Caco-2 (cell line): ENCODE measurements at regions not wholly inside any gene's neighbourhood (a gene's known extent, or its start where the extent isn't known, plus 50 kb on each side); places are given as distances from the start of the nearest gene placed in this dataset.

Source experiments
- BruUV-seq: library from RNA; stranded (reverse); fragments of 400-500 nt; replicated peaks from 2 replicates; lab custom pipeline; 2021; lab: Mats Ljungman, UMichigan
- CTCF ChIA-PET: fragments of 300-600 bp; sonication (Branson Sonifier 250); formaldehyde crosslinking; loops from one replicate; lab custom pipeline; 2022; ENCODE audit warnings: antibody characterized with exemption; lab: Charles Lee
- POLR2A ChIA-PET: fragments of 300-600 bp; sonication (Branson Sonifier 250); formaldehyde crosslinking; loops from one replicate; lab custom pipeline; 2022; ENCODE audit warnings: antibody characterized with exemption; lab: Charles Lee
- DNase-seq, 2 experiments: peaks; one replicate each; pipeline versions ENCODE4 v3.0.0 to v3.0.0-alpha.2; 2020 to 2022
- H3K27me3 ChIP-seq: replicated peaks from 2 replicates; pipeline ENCODE4 v1.6.0; 2011; ENCODE audit warnings: low read length; ENCODE audit not compliant: control insufficient read depth, insufficient read depth
- H3K36me3 ChIP-seq: 2 replicates; pipeline ENCODE4 v1.5.1; 2011; ENCODE audit warnings: low read length; ENCODE audit not compliant: control insufficient read depth, insufficient read depth
- H3K4me1 ChIP-seq: fragments of 250-450 bp; sonication (Bioruptor Pico); 2 replicates; pipeline ENCODE4 v1.5.1; 2020; ENCODE audit warnings: mild to moderate bottlenecking
- H3K4me3 ChIP-seq: 2 replicates; pipeline ENCODE4 v1.5.1; 2011; ENCODE audit warnings: low read depth, mild to moderate bottlenecking, control low read depth, low read length
- H3K9me3 ChIP-seq: fragments of 250-450 bp; sonication (Bioruptor Pico); 2 replicates; pipeline ENCODE4 v1.5.1; 2020; ENCODE audit warnings: mild to moderate bottlenecking, moderate library complexity
- H3K27ac Mint-ChIP-seq: one replicate; pipeline ENCODE4 v1.8.0; 2022; ENCODE audit warnings: mixed read lengths; ENCODE audit not compliant: unreplicated experiment
- H3K27me3 Mint-ChIP-seq: one replicate; pipeline ENCODE4 v1.8.0; 2022; ENCODE audit warnings: mixed read lengths; ENCODE audit not compliant: insufficient read depth, unreplicated experiment
- H3K36me3 Mint-ChIP-seq: one replicate; pipeline ENCODE4 v1.8.0; 2022; ENCODE audit warnings: mild to moderate bottlenecking, mixed read lengths; ENCODE audit not compliant: insufficient read depth, unreplicated experiment
- H3K4me1 Mint-ChIP-seq: one replicate; pipeline ENCODE4 v1.8.0; 2022; ENCODE audit warnings: low read depth, mixed read lengths; ENCODE audit not compliant: unreplicated experiment
- H3K4me3 Mint-ChIP-seq: one replicate; pipeline ENCODE4 v1.8.0; 2022; ENCODE audit warnings: mild to moderate bottlenecking, moderate library complexity, mixed read lengths; ENCODE audit not compliant: unreplicated experiment
- H3K9me3 Mint-ChIP-seq: one replicate; pipeline ENCODE4 v1.8.0; 2022; ENCODE audit warnings: mixed read lengths; ENCODE audit not compliant: unreplicated experiment
- intact Hi-C: fragments of 100-400 bp; cut with micrococcal nuclease; formaldehyde crosslinking; loops from one replicate; pipeline ENCODE4 v1.10.0; 2022; ENCODE audit not compliant: unreplicated experiment
- TF ChIP-seq, protein P1 (sequence below), 2 experiments: fragments of 200-600 bp in 1 of 2; IDR thresholded peaks; 1 replicate in 1 of 2; 2 replicates in 1 of 2; pipeline versions ENCODE4 v1.5.1 to v1.8.0; 2011 to 2022; ENCODE audit warnings: antibody characterized with exemption in 1 of 2, control low read depth in 1 of 2, inconsistent platforms in 1 of 2, low read depth in 1 of 2, low read length in 1 of 2, mild to moderate bottlenecking in 1 of 2, moderate library complexity in 1 of 2; ENCODE audit not compliant: insufficient read depth in 1 of 2, severe bottlenecking in 1 of 2, unreplicated experiment in 1 of 2

DNA sequence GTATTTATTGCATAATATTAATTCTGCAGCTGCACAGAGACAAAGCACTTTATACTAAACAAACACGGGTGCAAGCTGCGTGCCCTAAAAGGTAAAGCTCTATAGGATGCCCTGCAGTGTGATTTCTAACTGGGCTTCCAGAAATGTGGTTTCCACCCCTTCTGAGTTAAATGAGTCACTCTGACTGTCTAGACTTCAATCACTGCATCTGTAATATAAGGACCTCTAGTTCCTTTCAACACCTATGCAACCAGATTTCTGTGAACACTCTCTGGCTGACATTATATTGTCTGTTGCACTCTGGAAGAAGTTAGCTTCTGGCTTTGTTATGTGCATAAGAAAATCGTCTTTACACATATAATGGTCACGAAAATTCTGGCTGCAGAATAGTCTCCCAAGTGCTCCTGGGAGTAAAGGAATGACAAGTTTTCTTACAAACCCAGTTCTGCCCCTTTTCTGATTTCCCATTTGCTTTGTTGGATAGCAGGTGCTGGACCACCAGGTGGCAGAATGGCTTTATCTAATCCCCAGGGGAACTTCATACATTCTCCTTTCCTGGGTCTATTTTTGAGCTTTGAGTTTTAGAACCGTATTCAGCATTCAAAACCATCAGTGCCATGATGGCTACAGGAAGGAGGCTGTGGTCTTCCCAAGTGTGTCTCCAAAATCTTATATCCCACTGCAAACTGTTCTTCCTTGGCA lies 842.2 kb downstream of the STIM2 start:
- ChIA-PET POLR2A (no interaction called here), CTCF (no interaction called here)
- H3K27me3 ChIP-seq, result no peaks in the 10 kb centered on the region
- H3K4me3 Mint-ChIP-seq, result no peak overlapping the region
- no peaks in the 10 kb centered on the region for H3K4me1 ChIP-seq
- intact Hi-C loops, result no loop called here
- no peaks in the 10 kb centered on the region for H3K4me1 Mint-ChIP-seq
- TF ChIP-seq, protein P1, sequence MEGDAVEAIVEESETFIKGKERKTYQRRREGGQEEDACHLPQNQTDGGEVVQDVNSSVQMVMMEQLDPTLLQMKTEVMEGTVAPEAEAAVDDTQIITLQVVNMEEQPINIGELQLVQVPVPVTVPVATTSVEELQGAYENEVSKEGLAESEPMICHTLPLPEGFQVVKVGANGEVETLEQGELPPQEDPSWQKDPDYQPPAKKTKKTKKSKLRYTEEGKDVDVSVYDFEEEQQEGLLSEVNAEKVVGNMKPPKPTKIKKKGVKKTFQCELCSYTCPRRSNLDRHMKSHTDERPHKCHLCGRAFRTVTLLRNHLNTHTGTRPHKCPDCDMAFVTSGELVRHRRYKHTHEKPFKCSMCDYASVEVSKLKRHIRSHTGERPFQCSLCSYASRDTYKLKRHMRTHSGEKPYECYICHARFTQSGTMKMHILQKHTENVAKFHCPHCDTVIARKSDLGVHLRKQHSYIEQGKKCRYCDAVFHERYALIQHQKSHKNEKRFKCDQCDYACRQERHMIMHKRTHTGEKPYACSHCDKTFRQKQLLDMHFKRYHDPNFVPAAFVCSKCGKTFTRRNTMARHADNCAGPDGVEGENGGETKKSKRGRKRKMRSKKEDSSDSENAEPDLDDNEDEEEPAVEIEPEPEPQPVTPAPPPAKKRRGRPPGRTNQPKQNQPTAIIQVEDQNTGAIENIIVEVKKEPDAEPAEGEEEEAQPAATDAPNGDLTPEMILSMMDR (IDR thresholded peaks at IDR 0.05; ENCODE audit: insufficient read depth in 1 of 2, low read depth in 1 of 2, low read length in 1 of 2, severe bottlenecking in 1 of 2, unreplicated experiment in 1 of 2), result peak in 1 of 2 experiments; percentile 36
- peak in 1 of 2 experiments; percentile 27 for DNase-seq
- H3K36me3 Mint-ChIP-seq, result no peaks in the 10 kb centered on the region
- H3K4me3 ChIP-seq, result no peak overlapping the region
- H3K9me3 ChIP-seq, result no peaks in the 10 kb centered on the region
- no peaks in the 10 kb centered on the region for H3K9me3 Mint-ChIP-seq
- no peak overlapping the region for H3K27ac Mint-ChIP-seq
- no peaks in the 10 kb centered on the region for H3K36me3 ChIP-seq
- peaks cover 11% of the 10 kb centered on the region for H3K27me3 Mint-ChIP-seq
- no TSS peak for BruUV-seq

DNA sequence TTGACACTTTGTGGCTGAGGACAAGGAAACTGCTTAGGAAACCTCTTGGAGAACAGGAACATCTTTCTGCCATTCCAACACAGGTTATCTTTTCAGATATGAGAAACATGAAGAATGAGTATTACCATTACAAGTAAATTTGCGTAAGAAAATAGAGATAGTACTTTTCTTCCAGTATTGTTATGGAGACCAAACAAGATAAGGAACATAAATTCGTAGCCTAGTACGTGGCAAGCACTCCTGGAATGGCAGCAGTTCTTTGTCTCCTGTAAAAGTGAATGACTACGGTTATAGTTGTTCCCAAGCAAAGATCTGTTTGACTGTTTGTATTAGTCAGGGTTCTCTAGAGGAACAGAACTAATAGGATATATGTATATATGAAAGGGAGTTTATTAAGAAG lies 843.1 kb downstream of the STIM2 start:
- CTCF ChIA-PET, result no interaction called here
- TF ChIP-seq, protein P1 (IDR thresholded peaks at IDR 0.05; ENCODE audit: insufficient read depth in 1 of 2, low read depth in 1 of 2, low read length in 1 of 2, severe bottlenecking in 1 of 2, unreplicated experiment in 1 of 2), result no peak
- H3K27me3 Mint-ChIP-seq, result peaks cover 11% of the 10 kb centered on the region
- no peaks in the 10 kb centered on the region for H3K27me3 ChIP-seq
- no peaks in the 10 kb centered on the region for H3K4me1 Mint-ChIP-seq
- intact Hi-C loops, result no loop called here
- POLR2A ChIA-PET, result no interaction called here
- H3K36me3 Mint-ChIP-seq, result no peaks in the 10 kb centered on the region
- H3K9me3 Mint-ChIP-seq, result no peaks in the 10 kb centered on the region
- H3K27ac Mint-ChIP-seq, result no peak overlapping the region
- no peak overlapping the region for H3K4me3 ChIP-seq
- no peak for DNase-seq
- no peaks in the 10 kb centered on the region for H3K4me1 ChIP-seq
- no peak overlapping the region for H3K4me3 Mint-ChIP-seq
- no peaks in the 10 kb centered on the region for H3K36me3 ChIP-seq
- no peaks in the 10 kb centered on the region for H3K9me3 ChIP-seq
- no TSS peak for BruUV-seq

DNA sequence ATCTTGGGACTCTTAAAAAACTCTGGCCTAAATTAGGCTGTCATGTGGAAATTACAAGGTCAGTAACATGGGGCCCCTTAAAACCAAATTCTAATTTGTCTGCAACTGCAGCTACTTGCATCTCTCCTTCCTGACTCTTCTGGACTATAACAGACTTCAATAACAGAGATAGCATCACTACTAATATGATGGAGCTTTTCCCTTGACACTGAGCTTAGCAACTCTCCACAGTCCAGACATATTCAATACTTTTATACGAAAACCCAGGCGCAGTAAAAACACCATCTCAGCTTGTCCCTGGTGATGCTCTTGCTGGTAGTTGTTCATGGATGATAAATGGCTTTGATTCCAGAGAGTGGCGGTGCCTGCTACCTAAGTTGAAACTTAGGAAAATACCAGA lies 850.4 kb downstream of the STIM2 start:
- Mint-ChIP-seq H3K4me1 (peaks cover 6% of the 10 kb centered on the region), H3K36me3 (no peaks in the 10 kb centered on the region), H3K27me3 (peaks cover 3% of the 10 kb centered on the region), H3K9me3 (peaks cover 8% of the 10 kb centered on the region), H3K27ac (no peak overlapping the region), H3K4me3 (no peak overlapping the region)
- CTCF ChIA-PET, result no interaction called here
- H3K4me3 ChIP-seq, result no peak overlapping the region
- intact Hi-C loops, result no loop called here
- H3K9me3 ChIP-seq, result no peaks in the 10 kb centered on the region
- TF ChIP-seq, protein P1 (IDR thresholded peaks at IDR 0.05; ENCODE audit: insufficient read depth in 1 of 2, low read depth in 1 of 2, low read length in 1 of 2, severe bottlenecking in 1 of 2, unreplicated experiment in 1 of 2), result no peak
- POLR2A ChIA-PET, result no interaction called here
- BruUV-seq, result no TSS peak
- H3K27me3 ChIP-seq, result no peaks in the 10 kb centered on the region
- no peak for DNase-seq
- H3K36me3 ChIP-seq, result no peaks in the 10 kb centered on the region
- H3K4me1 ChIP-seq, result no peaks in the 10 kb centered on the region
